GM04503 (cell line): ENCODE measurements at regions not wholly inside any gene's neighbourhood (a gene's known extent, or its start where the extent isn't known, plus 50 kb on each side); places are given as distances from the start of the nearest gene placed in this dataset.
A peak's percentile ranks its signal among the peaks of the same experiment; 100 is the strongest.
"Not testable (repeated sequence)": the region's sequence is repeated elsewhere in the genome, so short reads cannot be mapped to it uniquely, and the experiment has no call there.

Experiments used
- DNase-seq: peaks from one replicate; pipeline ENCODE4 v3.0.0-alpha.2; 2012; ENCODE audit warnings: low read depth

DNA sequence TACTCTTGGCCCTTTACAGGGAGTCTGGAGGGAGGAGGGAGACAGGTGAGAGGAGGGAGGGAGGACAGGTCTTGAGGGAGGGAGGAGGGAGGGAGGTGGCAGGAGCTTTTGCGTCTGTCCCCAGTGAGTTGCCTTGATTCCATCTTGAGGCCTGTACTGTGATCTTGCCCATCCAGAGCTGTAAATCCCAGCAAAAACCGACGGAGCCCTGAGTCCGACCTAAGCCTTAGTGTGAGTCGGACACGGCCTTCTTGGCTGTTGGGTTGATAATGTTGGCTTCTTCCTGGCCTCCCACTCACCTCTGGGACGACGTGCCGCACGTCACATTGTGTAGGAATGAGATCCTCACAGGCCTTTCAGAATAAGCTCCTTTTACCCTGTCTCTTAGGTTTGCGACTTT, 72.5 kb downstream of the RGS12 start:
- no peak for DNase-seq

DNA sequence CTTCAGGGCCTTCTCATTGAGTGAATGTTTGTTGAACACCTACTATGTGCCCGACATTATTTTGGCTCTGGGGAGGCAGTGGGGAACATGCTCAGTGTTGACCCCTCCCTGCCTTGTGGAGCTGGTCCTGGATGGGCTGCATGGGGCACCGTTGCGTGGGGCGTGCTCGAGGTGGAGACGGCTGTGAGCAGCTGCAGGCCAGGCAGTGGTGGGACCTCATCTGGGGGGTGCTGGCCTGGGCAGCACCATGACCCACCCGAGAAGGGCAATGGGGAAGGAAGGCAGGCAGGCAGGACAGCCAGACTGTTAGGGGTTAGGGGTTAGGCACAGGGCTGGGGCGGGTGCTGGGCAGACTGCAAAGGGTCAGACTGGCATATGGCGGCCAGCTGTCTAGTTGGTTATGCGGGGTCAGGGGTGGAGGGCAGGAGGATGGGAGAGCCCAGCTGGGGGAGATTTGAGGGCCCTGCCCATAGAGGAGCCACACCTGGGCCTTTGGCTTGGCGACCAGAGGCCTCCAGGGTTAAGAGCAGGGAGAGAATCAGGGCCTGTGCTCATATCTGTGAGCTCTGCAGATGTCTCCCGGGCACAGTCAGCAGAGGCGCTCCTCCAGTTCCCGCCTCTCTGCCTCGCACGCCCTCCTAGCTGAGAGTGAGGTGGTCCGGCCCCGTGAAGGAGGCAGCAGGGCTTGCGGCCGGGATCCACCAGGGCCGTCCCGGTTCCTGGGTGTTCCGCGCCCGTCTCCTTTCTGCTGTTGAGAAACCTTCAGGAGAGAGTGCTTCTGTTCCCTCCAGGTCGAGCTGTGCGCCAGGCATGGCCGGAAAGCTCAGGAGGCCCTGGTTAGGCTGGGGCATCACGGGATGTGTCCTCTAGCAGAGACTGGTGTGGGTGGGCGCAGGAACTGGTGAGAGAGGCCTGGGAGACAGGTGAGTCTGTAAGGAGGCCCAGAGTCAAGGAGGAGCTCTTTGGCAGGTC, 73.3 kb downstream of the RGS12 start:
- DNase-seq = no peak

DNA sequence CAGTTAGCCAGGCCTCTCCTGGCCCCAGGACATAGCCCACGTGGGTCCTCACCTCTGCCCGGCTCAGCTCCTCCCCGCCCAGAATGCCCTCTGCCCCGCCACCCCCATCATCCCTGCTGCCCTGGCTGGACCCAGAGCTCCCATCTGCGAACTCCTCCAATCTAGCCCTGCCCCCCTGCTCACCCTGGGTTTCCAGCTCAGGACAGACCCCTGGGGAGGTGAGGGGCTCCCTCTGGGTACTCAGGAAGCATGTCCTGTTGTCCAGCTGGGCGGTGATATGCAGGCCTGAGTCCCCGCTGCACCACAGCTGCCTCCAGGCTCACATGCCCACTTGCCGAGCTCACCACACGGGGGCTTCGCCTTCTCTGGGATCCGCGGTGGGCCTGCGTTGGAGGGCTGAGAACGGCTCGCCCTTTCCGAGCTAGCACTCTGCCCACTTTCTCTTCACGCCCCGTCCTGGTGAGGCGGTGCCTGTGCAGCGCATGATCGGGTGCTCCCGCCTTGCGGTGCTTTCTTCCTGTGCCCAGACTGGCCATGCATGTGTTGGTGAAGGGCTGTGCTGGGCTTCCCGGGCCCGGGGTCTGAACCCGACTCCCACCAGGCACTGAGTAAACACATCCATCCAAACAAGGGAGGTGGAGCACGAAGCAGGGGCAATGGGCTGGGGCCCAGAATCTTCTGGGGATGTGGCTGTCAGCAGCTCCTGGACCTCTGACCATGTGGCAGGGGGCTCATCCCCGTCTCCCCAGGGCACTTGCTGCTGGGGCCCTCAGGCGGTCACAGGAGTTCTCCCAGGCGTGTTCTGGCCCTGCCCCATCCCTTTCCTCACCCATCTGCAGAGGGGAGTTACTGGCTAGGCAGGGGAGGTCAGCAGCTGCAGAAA, 74.3 kb downstream of the RGS12 start:
- DNase-seq = no peak

DNA sequence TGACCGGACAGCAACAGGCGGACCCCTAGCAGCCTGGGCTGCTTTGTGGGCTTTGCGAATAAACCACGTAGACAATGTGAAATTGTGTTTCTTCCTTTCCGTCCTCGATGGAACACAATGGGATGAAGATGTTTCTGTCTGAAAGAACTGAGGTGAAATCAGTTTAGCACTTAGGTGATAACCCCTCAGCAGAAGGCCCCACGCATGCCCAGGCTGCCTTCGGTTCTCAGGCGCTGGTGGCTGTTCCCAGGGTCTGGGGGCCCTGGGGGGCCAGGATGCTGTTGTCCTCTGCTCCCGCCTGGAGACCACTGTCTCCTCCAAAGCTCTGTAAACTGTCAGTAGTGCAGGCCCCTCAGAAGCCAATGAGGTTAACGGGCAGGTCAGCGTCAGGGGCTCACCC, 73.9 kb upstream of the HGFAC start:
- no peak for DNase-seq

DNA sequence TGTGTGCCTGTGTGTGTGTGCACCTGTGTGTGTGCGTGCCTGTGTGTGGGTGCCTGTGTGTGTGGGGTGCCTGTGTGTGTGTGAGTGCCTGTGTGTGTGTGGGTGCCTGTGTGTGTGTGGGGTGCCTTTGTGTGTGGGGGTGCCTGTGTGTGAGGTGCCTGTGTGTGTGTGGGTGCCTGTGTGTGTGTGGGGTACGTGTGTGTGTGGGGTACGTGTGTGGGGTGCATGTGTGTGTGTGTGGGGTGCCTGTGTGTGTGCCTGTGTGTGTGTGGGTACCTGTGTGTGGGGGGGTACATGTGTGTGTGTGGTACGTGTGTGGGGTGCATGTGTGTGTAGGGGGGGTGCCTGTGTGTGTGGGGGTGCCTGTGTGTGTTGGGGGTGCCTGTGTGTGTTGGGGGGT, 73.4 kb upstream of the HGFAC start:
- DNase-seq = no peak

DNA sequence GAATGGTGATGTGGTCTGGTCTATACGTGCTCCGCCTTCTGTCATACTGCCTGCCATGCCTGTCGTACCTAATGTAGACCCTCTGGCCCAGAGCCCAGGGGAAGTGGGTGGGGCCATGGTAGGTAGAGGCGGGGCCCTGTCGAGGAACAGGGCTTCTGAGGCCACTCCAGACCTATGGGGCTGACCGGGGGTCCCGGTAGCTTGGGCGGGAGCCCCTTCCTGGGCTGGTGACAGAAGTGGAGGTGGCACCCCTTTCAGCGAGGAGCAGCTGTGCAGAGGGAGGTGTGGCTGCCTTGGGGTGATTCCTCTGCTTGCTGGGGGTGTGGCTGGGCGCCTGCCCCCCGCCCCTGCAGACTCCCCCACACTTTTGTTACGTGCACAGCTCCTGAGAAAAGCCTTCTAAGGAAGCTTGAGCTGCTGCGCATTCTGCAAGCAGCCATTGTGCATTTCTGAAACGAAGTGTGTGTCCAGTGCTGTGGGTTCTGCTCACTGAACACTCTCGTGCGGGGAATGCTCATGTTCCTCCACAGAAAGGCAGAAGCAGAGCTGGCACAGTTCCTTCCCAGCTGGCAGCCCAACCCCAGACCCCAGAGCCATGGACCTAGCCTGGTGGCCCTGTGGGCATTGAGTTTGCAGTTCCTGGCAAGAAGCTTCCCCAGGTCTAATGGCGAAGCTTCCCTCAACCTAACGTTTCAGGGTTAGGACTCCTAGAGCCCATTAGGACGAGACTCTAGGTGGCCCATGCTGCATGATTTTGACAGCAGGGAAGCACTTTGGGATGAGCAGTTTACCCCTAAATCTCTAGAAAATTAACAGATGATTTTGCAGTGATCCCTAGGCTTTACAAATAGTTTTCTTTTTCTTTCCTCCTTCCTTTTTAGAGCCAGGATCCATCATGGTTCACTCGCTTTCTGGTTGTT, 72.7 kb upstream of the HGFAC start:
- DNase-seq = no peak

DNA sequence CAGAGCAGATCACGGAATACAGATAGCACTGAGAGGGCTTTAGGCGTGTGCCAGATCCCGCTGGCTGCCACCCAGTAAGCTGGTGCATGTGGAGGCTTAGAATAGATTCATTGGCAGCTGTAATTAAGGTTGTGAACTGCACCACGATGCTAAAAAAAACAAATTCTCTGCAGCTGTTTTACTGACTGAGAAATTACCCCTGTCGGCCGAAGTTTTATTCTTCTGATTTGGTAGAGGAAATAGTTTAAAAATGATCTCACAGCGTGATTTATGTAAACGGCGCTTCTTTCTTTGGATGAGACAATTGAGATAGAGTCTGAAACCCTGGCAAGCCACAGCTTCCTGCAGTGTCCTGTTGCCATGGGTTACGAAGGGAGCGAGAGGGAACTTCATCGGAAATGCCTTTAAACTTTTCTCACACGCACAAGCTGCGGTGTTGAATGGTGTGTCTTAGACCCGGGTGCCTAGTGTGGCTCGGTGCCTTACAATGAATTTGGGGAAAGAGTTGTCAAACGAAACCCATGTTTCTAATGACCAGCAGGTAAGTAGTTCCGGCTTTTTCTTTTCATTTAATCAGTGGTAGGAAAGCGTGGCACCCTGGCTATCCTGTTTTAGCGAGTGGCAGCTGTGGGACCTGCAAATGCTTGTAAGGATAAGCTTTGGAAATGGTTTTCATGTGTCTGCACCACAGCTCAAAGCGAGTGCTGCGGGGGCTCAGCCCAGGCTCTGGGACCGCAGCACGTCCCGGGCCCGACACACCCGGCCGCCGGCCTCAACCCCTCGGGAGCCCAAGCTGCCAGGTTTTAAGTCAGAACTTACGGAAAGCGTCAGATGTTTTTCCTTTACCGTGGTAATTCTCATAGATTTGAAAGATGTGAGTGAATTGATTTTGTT, 71.7 kb upstream of the HGFAC start:
- DNase-seq = peak; percentile 91

DNA sequence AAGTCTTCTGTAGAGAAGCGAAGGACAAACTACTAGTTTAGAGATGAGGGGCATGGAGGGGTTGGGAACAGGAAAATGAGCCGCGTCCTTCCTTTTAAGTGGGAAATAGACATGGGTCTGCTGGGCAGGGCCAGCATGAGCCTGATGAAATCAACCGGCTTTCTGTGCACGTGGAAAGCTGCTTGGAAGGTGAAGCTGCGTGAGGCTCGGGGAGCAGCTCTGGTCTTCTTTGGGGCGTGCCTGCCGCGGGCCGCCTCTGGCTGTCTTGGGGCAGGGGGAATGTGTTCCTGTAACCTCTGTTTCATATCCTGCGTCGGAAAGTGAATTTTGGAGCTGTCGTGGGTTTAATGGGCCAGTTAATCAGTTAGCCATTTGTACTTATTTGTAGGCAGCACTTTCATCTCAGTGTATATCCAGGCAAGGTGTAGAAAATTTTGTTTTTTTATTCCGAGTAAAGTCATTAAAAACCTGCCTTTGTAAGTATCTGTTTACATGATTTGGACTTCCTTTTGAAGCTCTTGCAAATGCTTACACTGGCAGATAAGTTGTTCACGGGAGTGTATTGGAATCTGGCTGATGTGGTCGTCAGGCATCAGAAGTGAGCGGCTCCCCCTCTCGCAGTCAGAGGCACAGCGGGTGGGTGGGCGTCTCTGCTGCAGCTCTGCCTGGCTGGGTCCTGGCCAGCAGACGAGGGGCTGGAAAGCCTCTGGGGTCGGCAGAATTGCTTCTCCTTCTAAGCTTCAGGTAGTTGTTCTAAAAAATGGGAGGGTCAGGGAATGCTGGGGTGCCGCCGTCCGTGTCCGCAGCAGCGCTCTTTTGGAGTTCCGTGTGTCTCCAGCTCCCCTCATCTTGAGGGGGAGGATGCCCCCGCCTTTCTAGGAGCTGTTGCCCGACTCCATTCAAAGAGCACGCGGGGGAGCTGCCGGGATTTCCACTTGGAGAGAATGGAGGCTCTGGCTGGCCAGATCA, 70.5 kb upstream of the HGFAC start:
- DNase-seq = no peak

DNA sequence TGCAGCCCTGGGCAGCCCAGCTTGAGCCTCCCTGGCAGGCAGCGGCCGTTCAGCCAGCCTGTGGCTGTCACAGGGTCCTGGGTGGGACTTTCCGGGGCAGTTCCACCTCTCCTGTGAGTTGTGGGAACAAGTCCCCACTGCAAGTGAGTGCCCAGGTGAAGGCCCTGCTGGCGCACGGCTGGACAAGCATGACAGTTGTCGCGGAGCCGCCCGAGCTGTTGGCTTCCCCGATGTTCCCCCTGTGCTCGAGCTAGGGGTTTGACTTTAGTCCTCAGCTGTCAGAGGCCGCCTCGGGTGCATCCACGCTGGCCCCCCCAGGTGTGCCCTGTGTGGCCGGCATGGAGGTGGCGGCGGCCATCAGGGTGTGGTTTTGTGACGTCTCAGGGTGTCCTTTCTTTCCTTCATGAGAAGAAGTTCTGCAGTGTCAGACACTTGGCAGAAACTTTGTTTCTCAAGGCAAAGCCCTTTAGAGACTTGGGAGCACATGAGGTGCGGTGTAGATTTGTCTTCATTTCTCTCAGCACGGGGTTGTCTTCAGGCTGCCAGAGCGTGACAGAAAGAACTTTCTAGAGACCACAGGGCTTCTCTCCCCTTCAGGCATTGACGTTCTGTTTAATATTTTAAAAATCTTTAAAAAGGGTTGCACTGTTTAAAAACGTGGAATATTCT, 69.4 kb upstream of the HGFAC start:
- no peak for DNase-seq

DNA sequence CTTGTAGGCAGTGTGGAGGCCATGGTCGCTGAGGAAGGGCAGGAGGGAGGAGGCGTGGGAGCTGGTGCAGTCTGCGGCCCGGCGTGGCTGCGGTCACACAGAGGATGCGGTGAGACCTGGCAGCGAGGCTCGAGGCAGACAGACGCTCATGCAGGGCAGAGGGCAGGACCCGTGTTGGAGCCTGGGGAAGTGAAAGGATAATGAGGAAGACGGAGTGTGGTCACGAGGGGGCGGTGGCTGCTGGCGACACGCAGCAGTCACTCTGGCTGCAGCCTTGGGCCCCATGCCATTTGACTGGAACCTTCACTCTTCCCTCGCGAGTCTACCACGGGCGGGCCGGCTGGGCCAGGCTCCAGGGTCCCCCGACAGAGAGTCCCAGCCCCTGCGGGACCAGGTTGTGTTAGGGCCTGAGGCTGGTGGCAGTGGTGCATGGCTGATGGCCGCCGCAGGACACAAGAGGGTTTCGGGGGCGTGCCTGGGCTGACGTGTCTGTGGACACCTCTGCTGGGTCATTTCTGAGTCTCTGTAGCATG, 68.8 kb upstream of the HGFAC start:
- DNase-seq = no peak

DNA sequence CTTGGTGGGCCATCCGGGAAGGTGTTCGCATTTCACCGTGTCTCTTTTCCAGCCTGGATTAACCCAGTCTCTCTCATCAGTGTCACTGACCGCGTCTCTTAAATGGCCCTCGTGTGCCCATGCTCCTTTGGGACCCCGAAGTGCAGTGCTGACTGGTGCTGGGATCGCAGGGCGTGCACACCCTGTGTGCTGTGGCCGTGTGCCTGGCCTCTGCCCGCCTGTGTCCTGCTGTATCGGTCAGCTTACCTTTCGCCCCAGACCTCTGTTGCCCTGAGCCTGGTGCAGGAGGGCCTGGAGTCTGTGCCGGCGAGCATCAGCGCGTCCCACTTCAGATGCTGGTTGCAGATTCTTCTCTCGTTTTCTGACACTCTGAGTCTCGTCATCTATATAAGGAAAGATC, 68.3 kb upstream of the HGFAC start:
- no peak for DNase-seq

DNA sequence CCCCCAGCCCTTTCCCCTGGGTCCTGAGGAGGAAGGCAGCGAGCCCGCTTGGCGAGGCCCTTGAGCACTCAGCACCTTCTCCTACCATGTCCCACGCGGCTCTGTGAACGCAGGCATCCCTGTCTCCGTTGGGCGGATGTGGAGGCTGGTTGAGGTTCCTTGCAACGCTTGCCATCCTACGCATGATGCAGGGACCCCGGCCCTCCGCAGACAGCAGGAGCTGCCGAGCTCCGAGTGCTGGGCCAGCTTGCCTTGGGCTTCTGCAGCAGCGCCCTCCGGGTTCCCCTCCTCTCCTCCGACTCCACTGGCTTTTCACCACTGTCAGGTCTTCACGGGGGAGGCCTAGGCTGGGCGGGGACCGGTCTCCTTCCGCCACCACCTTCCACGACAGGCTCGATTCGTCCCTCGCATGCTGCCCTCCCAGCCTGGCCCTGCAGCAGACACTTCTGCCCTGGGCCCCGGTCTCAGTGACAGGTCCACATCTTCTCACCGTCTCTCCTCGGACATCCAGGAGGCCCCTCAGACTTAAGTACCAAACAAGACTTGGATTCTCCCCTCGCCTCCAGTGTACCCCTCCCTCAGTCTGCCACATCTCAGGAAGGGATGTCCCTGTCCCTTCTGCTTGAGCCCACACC, 67.6 kb upstream of the HGFAC start:
- no peak for DNase-seq

DNA sequence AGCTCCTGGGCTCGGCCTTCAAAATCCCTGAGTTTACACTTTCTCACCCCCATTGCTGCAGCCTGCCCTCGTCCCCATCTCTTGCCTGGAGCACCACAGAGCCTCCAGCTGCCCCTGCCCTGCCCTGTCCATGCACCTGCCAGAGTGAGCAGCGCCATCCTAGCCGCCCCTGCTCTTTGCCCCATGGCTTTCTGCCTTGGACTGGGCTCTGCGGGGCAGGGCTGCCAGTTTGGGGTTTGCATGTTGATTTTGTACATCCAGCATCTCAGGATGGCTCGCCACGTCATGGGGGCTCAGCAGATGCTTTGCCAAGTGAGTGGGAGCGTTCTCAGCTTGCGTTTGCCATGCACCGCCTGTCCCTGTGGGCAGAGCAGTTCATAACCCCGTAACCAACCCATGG, 67.1 kb upstream of the HGFAC start:
- no peak for DNase-seq

DNA sequence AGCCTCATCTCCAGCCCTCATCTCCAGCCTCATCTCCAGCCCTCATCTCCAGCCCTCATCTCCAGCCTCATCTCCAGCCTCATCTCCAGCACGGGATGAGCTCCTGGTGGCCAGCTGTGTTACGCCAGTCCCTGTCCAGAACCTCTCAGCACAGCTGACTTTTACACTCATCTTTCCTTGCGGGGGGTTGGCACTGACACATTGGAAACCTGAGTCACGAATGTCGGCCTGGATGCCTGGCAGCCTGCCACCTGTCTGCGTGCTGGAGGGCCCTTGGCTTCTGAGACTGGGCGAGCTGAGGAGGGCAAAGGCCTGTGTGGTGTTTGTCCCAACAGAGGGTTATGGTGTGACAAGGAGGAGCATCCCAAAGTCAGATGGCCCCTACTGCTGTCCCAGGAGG, 66.1 kb upstream of the HGFAC start:
- peak; percentile 75 for DNase-seq

DNA sequence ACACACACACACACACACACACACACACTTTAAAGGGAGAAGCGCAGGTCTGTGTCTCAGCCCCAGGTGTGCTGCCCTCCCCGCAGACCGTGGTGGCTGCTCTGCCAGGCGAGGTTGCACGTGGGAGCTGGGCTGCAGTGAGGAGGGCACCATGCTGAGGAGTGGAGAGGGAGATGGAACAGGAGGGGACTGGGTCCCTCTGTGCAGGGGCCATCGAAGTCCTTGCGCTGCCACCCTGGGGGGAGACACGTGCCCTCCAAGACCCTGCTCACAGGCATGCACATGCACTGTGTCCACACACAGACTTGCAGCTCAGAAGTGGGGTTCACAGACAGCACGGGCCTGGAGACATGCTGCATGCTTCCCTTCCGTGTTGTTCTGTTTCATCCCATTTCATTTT, 65.5 kb upstream of the HGFAC start:
- no peak for DNase-seq

DNA sequence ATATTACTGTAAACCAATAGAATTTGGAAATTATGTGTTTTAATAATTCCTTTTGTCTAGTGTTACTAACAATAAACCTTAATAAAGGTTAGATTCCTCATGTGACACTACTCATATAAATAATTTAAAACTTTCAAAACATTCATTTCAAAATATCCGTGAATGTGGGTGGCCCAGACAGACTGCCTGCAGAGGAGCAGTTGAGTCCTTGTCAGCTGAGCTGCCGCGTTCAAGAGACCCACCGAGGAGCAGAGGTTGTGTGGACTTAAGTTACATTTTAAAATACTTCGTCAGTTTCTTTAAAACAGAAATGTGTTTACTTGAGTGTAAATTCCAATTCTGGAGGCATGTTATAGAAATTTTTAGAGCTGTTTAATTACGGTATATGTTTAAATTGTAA, 64.2 kb upstream of the HGFAC start:
- no peak for DNase-seq

DNA sequence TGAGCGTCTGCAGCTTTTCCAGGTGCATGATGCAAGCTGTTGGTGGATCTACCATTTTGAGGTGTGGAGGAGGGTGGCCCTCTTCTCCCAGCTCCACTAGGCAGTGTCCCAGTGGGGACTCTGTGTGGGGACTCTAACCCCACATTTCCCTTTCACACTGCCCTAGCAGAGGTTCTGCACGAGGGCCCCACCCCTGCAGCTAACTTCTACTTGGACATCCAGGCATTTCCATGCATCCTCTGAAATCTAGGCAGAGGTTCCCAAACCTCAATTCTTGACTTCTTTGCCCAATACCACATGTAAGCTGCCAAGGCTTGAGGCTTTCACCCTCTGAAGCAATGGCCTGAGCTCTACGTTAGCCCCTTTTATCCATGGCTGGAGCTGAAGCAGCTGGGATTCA, 61.4 kb upstream of the HGFAC start:
- not testable (repeated sequence) for DNase-seq

DNA sequence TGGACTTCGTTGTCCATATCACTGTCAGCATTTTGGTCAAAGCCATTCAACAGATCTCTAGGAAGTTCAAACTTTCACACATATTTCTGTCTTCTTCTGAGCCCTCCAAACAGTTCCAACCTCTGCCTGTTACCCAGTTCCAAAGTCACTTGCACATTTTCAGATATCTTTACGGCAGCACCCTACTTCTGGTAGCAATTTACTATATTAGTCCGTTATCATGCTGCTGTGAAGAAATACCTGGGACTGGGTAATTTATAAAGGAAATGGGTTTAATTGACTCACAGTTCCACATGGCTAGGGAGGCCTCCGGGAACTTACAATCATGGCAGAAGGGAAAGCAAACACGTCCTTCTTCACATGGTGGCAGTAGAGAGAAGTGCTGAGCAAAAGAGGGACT, 60.6 kb upstream of the HGFAC start:
- not testable (repeated sequence) for DNase-seq
